Activated naive CD8-positive, alpha-beta T cell treated with anti-CD3 and anti-CD28 coated beads, Interleukin-2, amount 50 U/mL, for 24 hours (primary cell): ENCODE measurements at regions not wholly inside any gene's neighbourhood (a gene's known extent, or its start where the extent isn't known, plus 50 kb on each side); places are given as distances from the start of the nearest gene placed in this dataset.
"Not testable (repeated sequence)": the region's sequence is repeated elsewhere in the genome, so short reads cannot be mapped to it uniquely, and the experiment has no call there.

Source experiments
- ATAC-seq: fragments of 150-1000 bp; cut with Tn5 transposase; one replicate; pipeline ENCODE4 v1.10.0; 2021
- DNase-seq: peaks from one replicate; pipeline ENCODE4 v3.0.0; 2021
- H3K27ac Mint-ChIP-seq: one replicate; pipeline ENCODE4 v1.8.0; 2021; ENCODE audit warnings: mild to moderate bottlenecking, mixed read lengths
- H3K27me3 Mint-ChIP-seq: one replicate; pipeline ENCODE4 v1.8.0; 2021; ENCODE audit warnings: mixed read lengths
- H3K36me3 Mint-ChIP-seq: one replicate; pipeline ENCODE4 v1.8.0; 2021; ENCODE audit warnings: low read depth, mixed read lengths
- H3K4me1 Mint-ChIP-seq: one replicate; pipeline ENCODE4 v1.8.0; 2021; ENCODE audit warnings: mixed read lengths
- H3K4me3 Mint-ChIP-seq: one replicate; pipeline ENCODE4 v1.8.0; 2021; ENCODE audit warnings: mild to moderate bottlenecking, moderate library complexity, mixed read lengths
- H3K9me3 Mint-ChIP-seq: one replicate; pipeline ENCODE4 v1.8.0; 2021; ENCODE audit warnings: mixed read lengths

GRCh38 chr1:209155546-209155945 lies 428.0 kb upstream of the CAMK1G start:
- no peak for DNase-seq
- Mint-ChIP-seq H3K4me1 (no peaks in the 10 kb centered on the region), H3K9me3 (no peaks in the 10 kb centered on the region), H3K27me3 (no peaks in the 10 kb centered on the region), H3K36me3 (no peaks in the 10 kb centered on the region), H3K27ac (no peak overlapping the region), H3K4me3 (no peak overlapping the region)
- ATAC-seq, result no peak

DNA sequence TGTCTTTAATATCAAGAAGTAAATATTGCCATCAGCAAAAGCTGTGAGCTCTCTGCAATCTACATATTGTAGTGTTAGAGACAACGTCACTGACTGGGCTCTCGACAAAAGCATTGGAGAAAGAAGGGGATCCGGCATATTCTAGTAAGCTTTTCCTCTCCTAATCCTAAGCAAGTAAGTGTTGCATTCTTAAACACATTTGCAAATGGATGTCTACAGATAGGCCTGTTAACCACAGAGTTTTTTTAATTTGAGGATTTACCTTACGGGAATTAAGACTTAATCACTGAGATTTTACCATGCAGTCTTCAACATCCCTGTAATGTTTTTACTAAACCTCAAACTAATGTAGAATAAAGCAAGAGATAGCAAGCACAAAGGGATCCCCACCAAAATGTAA lies 426.5 kb upstream of the CAMK1G start:
- Mint-ChIP-seq H3K27me3 (no peaks in the 10 kb centered on the region), H3K27ac (no peak overlapping the region), H3K4me1 (no peaks in the 10 kb centered on the region), H3K36me3 (no peaks in the 10 kb centered on the region), H3K4me3 (no peak overlapping the region), H3K9me3 (no peaks in the 10 kb centered on the region)
- DNase-seq (no peak), ATAC-seq (no peak)

- H3K9me3 Mint-ChIP-seq, result no peaks in the 10 kb centered on the region
- no peak overlapping the region for H3K4me3 Mint-ChIP-seq
- no peaks in the 10 kb centered on the region for H3K4me1 Mint-ChIP-seq
- H3K36me3 Mint-ChIP-seq, result no peaks in the 10 kb centered on the region
- H3K27ac Mint-ChIP-seq, result no peak overlapping the region
- no peak for DNase-seq
- no peak for ATAC-seq
- H3K27me3 Mint-ChIP-seq, result no peaks in the 10 kb centered on the region
Observed at GRCh38 chr1:209157546-209158249, 425.8 kb upstream of the CAMK1G start.

DNA sequence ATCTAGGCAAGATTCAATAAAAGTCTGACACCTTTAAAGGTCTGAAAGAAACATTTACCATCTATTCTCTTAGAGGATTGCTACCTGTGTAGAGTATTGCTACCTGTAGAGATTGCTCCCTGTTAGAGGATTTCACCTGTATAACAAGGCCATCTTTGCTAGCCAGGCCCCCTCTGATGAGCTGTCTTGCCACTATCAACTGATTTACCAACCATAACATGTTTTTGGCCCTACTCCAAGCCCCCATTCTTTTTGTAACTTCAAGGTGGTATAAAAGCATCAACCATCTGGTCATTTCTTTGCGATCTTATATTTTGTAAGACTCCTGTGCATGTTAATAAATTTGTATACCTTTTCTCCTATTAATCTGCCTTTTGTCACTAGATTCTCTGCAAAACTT lies 424.7 kb upstream of the CAMK1G start:
- ATAC-seq, result no peak
- no peak overlapping the region for H3K4me3 Mint-ChIP-seq
- H3K36me3 Mint-ChIP-seq, result no peaks in the 10 kb centered on the region
- no peak for DNase-seq
- H3K27ac Mint-ChIP-seq, result no peak overlapping the region
- no peaks in the 10 kb centered on the region for H3K9me3 Mint-ChIP-seq
- H3K4me1 Mint-ChIP-seq, result no peaks in the 10 kb centered on the region
- no peaks in the 10 kb centered on the region for H3K27me3 Mint-ChIP-seq

GRCh38 chr1:209160230-209160629 lies 423.3 kb upstream of the CAMK1G start:
- no peak for DNase-seq
- H3K27me3 Mint-ChIP-seq, result peaks cover 2% of the 10 kb centered on the region
- H3K4me1 Mint-ChIP-seq, result no peaks in the 10 kb centered on the region
- no peak for ATAC-seq
- H3K27ac Mint-ChIP-seq, result no peak overlapping the region
- no peaks in the 10 kb centered on the region for H3K36me3 Mint-ChIP-seq
- H3K4me3 Mint-ChIP-seq, result no peak overlapping the region
- peaks cover 4% of the 10 kb centered on the region for H3K9me3 Mint-ChIP-seq

DNA sequence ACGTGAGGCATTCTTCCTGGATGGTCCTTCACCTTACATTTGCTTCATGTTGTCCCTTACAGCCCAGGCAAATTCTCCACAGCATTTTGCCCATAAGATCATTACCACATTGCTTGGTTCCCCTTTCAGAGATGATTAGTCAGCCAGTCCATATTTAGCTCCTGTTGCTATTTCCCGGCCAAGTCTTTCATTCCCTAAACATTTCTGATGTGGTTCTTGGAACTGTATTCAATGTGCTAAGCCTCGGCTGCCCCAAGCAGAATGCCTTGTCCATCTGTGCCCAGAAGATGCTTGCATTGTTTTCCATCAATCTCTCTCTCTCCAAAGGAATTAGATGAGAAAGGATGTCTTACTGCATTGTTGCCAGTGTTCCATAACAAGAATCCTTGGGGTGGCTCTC lies 420.9 kb upstream of the CAMK1G start:
- no peaks in the 10 kb centered on the region for H3K36me3 Mint-ChIP-seq
- DNase-seq (no peak), ATAC-seq (no peak)
- H3K27ac Mint-ChIP-seq, result no peak overlapping the region
- H3K9me3 Mint-ChIP-seq, result peaks cover 4% of the 10 kb centered on the region
- no peaks in the 10 kb centered on the region for H3K4me1 Mint-ChIP-seq
- H3K27me3 Mint-ChIP-seq, result peaks cover 2% of the 10 kb centered on the region
- no peak overlapping the region for H3K4me3 Mint-ChIP-seq

GRCh38 chr1:209168204-209168603 lies 415.3 kb upstream of the CAMK1G start:
- H3K4me3 Mint-ChIP-seq, result no peak overlapping the region
- ATAC-seq, result no peak
- H3K9me3 Mint-ChIP-seq, result peaks cover 10% of the 10 kb centered on the region
- peaks cover 2% of the 10 kb centered on the region for H3K27me3 Mint-ChIP-seq
- no peaks in the 10 kb centered on the region for H3K4me1 Mint-ChIP-seq
- no peak for DNase-seq
- H3K27ac Mint-ChIP-seq, result no peak overlapping the region
- H3K36me3 Mint-ChIP-seq, result no peaks in the 10 kb centered on the region

DNA sequence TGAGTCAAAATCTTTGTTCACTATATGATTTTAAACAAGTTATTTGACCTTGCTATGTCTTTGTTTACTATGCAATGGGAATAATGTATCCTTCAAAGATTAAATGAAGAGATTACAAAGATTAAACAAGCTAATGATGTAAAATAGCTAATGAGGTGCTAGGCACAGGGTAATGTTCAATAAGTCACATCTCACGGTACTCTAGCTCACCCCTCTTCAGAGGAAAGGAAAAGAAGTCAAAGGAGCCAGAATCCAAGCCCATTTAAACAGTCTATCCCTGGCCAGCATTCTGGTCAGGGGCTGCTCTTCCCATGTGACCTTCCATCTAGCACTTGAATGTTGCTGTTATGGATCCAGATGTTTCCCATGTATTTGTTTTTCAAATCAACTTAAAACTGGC lies 412.4 kb upstream of the CAMK1G start:
- H3K4me3 Mint-ChIP-seq, result no peak overlapping the region
- H3K27me3 Mint-ChIP-seq, result no peaks in the 10 kb centered on the region
- ATAC-seq (no peak), DNase-seq (no peak)
- H3K27ac Mint-ChIP-seq, result no peak overlapping the region
- no peaks in the 10 kb centered on the region for H3K4me1 Mint-ChIP-seq
- peaks cover 5% of the 10 kb centered on the region for H3K9me3 Mint-ChIP-seq
- no peaks in the 10 kb centered on the region for H3K36me3 Mint-ChIP-seq

DNA sequence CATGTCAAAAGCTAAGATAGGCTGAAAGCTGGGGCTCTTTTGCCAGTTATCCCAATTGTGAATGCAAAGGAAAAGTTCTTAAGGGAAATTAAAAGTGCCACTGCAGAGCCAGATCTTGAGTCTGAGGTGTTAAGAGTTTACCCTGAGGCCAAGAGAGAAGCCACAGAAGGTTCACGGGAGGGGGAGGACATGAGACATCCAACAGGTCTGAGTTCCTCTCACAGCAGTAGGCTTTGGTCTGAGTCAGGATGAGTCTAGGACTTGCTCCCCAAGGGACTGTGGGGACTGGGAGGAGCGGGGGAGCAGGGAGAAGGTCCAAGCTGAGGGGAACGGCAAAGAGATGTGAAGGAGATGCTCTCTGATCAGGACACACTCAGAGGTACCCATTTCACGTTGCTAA lies 411.2 kb upstream of the CAMK1G start:
- no peaks in the 10 kb centered on the region for H3K36me3 Mint-ChIP-seq
- ATAC-seq, result no peak
- H3K27ac Mint-ChIP-seq, result no peak overlapping the region
- peaks cover 5% of the 10 kb centered on the region for H3K9me3 Mint-ChIP-seq
- no peaks in the 10 kb centered on the region for H3K27me3 Mint-ChIP-seq
- no peak overlapping the region for H3K4me3 Mint-ChIP-seq
- H3K4me1 Mint-ChIP-seq, result no peaks in the 10 kb centered on the region
- DNase-seq, result no peak

GRCh38 chr1:209172792-209173542 lies 410.5 kb upstream of the CAMK1G start:
- H3K9me3 Mint-ChIP-seq, DNase-seq, H3K27me3 Mint-ChIP-seq, H3K4me1 Mint-ChIP-seq, H3K36me3 Mint-ChIP-seq, H3K4me3 Mint-ChIP-seq, H3K27ac Mint-ChIP-seq: not testable (repeated sequence)
- peak; percentile 24 for ATAC-seq

- H3K27ac Mint-ChIP-seq, H3K9me3 Mint-ChIP-seq, DNase-seq, H3K4me1 Mint-ChIP-seq, ATAC-seq, H3K36me3 Mint-ChIP-seq, H3K4me3 Mint-ChIP-seq, H3K27me3 Mint-ChIP-seq: not testable (repeated sequence)
Observed at GRCh38 chr1:209173796-209174195, 409.7 kb upstream of the CAMK1G start.

GRCh38 chr1:209176866-209177430 lies 406.6 kb upstream of the CAMK1G start:
- Mint-ChIP-seq H3K4me3 (no peak overlapping the region), H3K27ac (no peak overlapping the region), H3K36me3 (no peaks in the 10 kb centered on the region), H3K27me3 (peaks cover 4% of the 10 kb centered on the region), H3K9me3 (peaks cover 5% of the 10 kb centered on the region), H3K4me1 (no peaks in the 10 kb centered on the region)
- ATAC-seq (no peak), DNase-seq (no peak)

GRCh38 chr1:209183195-209183594 lies 400.3 kb upstream of the CAMK1G start:
- Mint-ChIP-seq H3K9me3 (no peaks in the 10 kb centered on the region), H3K4me1 (no peaks in the 10 kb centered on the region), H3K27ac (no peak overlapping the region), H3K27me3 (peaks cover 2% of the 10 kb centered on the region), H3K4me3 (no peak overlapping the region), H3K36me3 (no peaks in the 10 kb centered on the region)
- no peak for DNase-seq
- ATAC-seq, result no peak

DNA sequence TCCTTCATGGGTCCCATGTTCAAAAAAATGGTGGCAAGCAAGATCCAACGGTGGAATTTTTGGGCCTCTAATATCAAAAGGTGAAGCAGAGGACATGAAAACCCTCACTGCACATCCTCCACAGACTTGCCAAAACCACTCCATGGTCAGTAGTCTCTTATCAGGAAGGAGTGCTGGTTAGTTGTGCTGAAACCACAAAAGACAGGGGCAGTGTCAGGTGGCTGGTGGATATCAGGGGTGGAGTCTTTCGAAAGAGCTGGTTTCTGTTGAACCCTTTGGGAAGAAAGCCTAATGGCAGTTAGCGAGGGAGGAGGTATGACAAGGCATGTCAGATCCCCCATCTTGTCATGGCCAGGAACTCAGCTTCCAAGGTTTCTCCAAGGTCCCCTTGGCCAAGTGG lies 395.9 kb upstream of the CAMK1G start:
- Mint-ChIP-seq H3K36me3 (no peaks in the 10 kb centered on the region), H3K9me3 (no peaks in the 10 kb centered on the region), H3K4me1 (no peaks in the 10 kb centered on the region), H3K4me3 (no peak overlapping the region), H3K27ac (no peak overlapping the region), H3K27me3 (no peaks in the 10 kb centered on the region)
- DNase-seq (no peak), ATAC-seq (no peak)

- Mint-ChIP-seq H3K9me3 (peaks cover 8% of the 10 kb centered on the region), H3K4me1 (no peaks in the 10 kb centered on the region), H3K36me3 (no peaks in the 10 kb centered on the region), H3K27ac (no peak overlapping the region), H3K27me3 (no peaks in the 10 kb centered on the region), H3K4me3 (no peak overlapping the region)
- peak; percentile 25 for DNase-seq
- ATAC-seq, result peak; percentile 71
Observed at GRCh38 chr1:209190591-209191261, 392.8 kb upstream of the CAMK1G start.
